Neural cell (in vitro differentiated cells): ENCODE measurements at regions not wholly inside any gene's neighbourhood (a gene's known extent, or its start where the extent isn't known, plus 50 kb on each side); places are given as distances from the start of the nearest gene placed in this dataset.

Experiments
- H2AFZ ChIP-seq: fragments of 200-600, 300-800 bp; sonication (generic), shearing (Covaris generic); 2 replicates; pipeline ENCODE4 v1.6.0; 2014; ENCODE audit warnings: low read depth, mild to moderate bottlenecking, antibody characterized with exemption, low read length, moderate library complexity
- H3F3A ChIP-seq: fragments of 200-600 bp; shearing (Covaris generic); 2 replicates; pipeline ENCODE4 v1.6.1; 2016; ENCODE audit warnings: mild to moderate bottlenecking, moderate library complexity, mixed read lengths, antibody characterized with exemption, low read length; ENCODE audit not compliant: insufficient read depth, poor library complexity, severe bottlenecking
- H3K27ac ChIP-seq: fragments of 200-600, 300-800 bp; sonication (generic), shearing (Covaris generic); 2 replicates; pipeline ENCODE4 v1.5.1; 2014; ENCODE audit warnings: mild to moderate bottlenecking, low read length, moderate library complexity
- H3K27me3 ChIP-seq: fragments of 300-800, 200-600 bp; sonication (generic), shearing (Covaris generic); 2 replicates; pipeline ENCODE4 v1.6.0; 2014; ENCODE audit warnings: mild to moderate bottlenecking, low read depth, low read length, moderate library complexity; ENCODE audit not compliant: insufficient read depth
- H3K36me3 ChIP-seq: fragments of 300-800, 200-600 bp; sonication (generic), shearing (Covaris generic); 2 replicates; pipeline ENCODE4 v1.5.1; 2014; ENCODE audit warnings: mild to moderate bottlenecking, antibody characterized with exemption, low read length, moderate library complexity; ENCODE audit not compliant: insufficient read depth
- H3K4me2 ChIP-seq: fragments of 300-800, 200-600 bp; sonication (generic), shearing (Covaris generic); 2 replicates; pipeline ENCODE4 v1.6.0; 2014; ENCODE audit warnings: mild to moderate bottlenecking, low read length
- H3K4me3 ChIP-seq: fragments of 300-800, 200-600 bp; sonication (generic), shearing (Covaris generic); 2 replicates; pipeline ENCODE4 v1.5.1; 2014; ENCODE audit warnings: mild to moderate bottlenecking, low read length, moderate library complexity
- H3K79me2 ChIP-seq: fragments of 200-600 bp; shearing (Covaris generic); replicated peaks from 2 replicates; pipeline ENCODE4 v1.6.0; 2014; ENCODE audit warnings: mild to moderate bottlenecking, low read length, moderate library complexity; ENCODE audit not compliant: insufficient read depth
- H3K9ac ChIP-seq: fragments of 300-800, 200-600 bp; sonication (generic), shearing (Covaris generic); 2 replicates; pipeline ENCODE4 v1.6.1; 2016; ENCODE audit warnings: mild to moderate bottlenecking, low read length, mixed read lengths
- H3K9me2 ChIP-seq: fragments of 200-600 bp; shearing (Covaris generic); 2 replicates; pipeline ENCODE4 v1.6.1; 2016; ENCODE audit warnings: mild to moderate bottlenecking, low read length, mixed read lengths; ENCODE audit not compliant: insufficient read depth
- H3K9me3 ChIP-seq: fragments of 200-600, 300-800 bp; sonication (generic), shearing (Covaris generic); 2 replicates; pipeline ENCODE4 v1.6.1; 2016; ENCODE audit warnings: mild to moderate bottlenecking, mixed run types, low read length, moderate library complexity, mixed read lengths
- H4K20me1 ChIP-seq: fragments of 200-600 bp; shearing (Covaris generic); 2 replicates; pipeline ENCODE4 v1.6.1; 2016; ENCODE audit warnings: mild to moderate bottlenecking, mixed run types; ENCODE audit not compliant: insufficient read depth
- EP300 ChIP-seq: fragments of 450-650 bp; conservative IDR thresholded peaks from 2 replicates; pipeline ENCODE4 v1.6.1; 2014; ENCODE audit warnings: antibody characterized with exemption, mild to moderate bottlenecking, moderate library complexity; ENCODE audit not compliant: poor library complexity, severe bottlenecking
- EZH2 ChIP-seq: fragments of 200-600, 300-800 bp; shearing (Covaris generic), sonication (generic); IDR thresholded peaks from 2 replicates; pipeline ENCODE4 v1.6.1; 2014; ENCODE audit warnings: antibody characterized with exemption, low read length, borderline replicate concordance, mild to moderate bottlenecking; ENCODE audit not compliant: insufficient read depth, poor library complexity, severe bottlenecking
- MXI1 ChIP-seq: fragments of 450-650 bp; conservative IDR thresholded peaks from 2 replicates; pipeline ENCODE4 v1.6.1; 2014; ENCODE audit warnings: antibody characterized with exemption, mild to moderate bottlenecking; ENCODE audit not compliant: poor library complexity, severe bottlenecking
- POLR2AphosphoS5 ChIP-seq: IDR thresholded peaks from 2 replicates; pipeline ENCODE4 v1.6.1; 2012
- RAD21 ChIP-seq: fragments of 450-650 bp; conservative IDR thresholded peaks from 2 replicates; pipeline ENCODE4 v1.6.1; 2014; ENCODE audit warnings: antibody characterized with exemption, mild to moderate bottlenecking, moderate library complexity
- SMC3 ChIP-seq: fragments of 450-650 bp; conservative IDR thresholded peaks from 2 replicates; pipeline ENCODE4 v1.6.1; 2014; ENCODE audit warnings: antibody characterized with exemption, mild to moderate bottlenecking, moderate library complexity; ENCODE audit not compliant: poor library complexity
- TAF1 ChIP-seq: IDR thresholded peaks from 2 replicates; pipeline ENCODE4 v1.6.1; 2012; ENCODE audit warnings: low read depth
- TF ChIP-seq, protein P1 (sequence below): IDR thresholded peaks from 2 replicates; pipeline ENCODE4 v1.6.1; 2012; ENCODE audit warnings: borderline replicate concordance
- TF ChIP-seq, protein P2 (sequence below): fragments of 450-650 bp; IDR thresholded peaks from 2 replicates; pipeline ENCODE4 v1.5.1; 2014; ENCODE audit warnings: antibody characterized with exemption, mild to moderate bottlenecking, moderate library complexity; ENCODE audit not compliant: poor library complexity, severe bottlenecking

DNA sequence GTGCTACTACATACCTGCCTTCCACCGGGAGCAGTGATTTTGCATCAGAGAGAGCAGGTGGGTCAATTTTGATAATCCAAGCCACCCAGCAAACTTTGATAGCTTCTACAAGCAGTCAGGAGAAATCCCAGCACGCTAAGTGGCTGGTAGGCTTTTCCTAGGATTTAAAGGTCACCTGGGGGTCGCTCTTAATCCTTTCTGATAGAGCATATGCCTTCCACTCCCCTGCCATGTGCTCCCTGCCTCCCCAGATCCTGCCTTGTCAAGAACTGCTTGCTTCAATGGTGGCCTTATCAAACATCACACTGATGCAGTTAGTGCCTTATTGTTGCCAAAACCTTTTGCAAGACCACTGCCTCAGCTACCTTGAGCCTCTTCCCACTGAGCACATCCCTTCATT, 462.3 kb upstream of the MEX3C start:
- no peak overlapping the region for H3K9ac ChIP-seq
- no peaks in the 10 kb centered on the region for H3K27me3 ChIP-seq
- no peak overlapping the region for H2AFZ ChIP-seq
- no peak overlapping the region for H3K4me3 ChIP-seq
- no peak overlapping the region for H3K4me2 ChIP-seq
- no peaks in the 10 kb centered on the region for H3K79me2 ChIP-seq
- no peaks in the 10 kb centered on the region for H3K9me3 ChIP-seq
- no peaks in the 10 kb centered on the region for H3F3A ChIP-seq
- no peak for TF ChIP-seq SMC3
- TF ChIP-seq EP300, result no peak
- TF ChIP-seq, protein P1, sequence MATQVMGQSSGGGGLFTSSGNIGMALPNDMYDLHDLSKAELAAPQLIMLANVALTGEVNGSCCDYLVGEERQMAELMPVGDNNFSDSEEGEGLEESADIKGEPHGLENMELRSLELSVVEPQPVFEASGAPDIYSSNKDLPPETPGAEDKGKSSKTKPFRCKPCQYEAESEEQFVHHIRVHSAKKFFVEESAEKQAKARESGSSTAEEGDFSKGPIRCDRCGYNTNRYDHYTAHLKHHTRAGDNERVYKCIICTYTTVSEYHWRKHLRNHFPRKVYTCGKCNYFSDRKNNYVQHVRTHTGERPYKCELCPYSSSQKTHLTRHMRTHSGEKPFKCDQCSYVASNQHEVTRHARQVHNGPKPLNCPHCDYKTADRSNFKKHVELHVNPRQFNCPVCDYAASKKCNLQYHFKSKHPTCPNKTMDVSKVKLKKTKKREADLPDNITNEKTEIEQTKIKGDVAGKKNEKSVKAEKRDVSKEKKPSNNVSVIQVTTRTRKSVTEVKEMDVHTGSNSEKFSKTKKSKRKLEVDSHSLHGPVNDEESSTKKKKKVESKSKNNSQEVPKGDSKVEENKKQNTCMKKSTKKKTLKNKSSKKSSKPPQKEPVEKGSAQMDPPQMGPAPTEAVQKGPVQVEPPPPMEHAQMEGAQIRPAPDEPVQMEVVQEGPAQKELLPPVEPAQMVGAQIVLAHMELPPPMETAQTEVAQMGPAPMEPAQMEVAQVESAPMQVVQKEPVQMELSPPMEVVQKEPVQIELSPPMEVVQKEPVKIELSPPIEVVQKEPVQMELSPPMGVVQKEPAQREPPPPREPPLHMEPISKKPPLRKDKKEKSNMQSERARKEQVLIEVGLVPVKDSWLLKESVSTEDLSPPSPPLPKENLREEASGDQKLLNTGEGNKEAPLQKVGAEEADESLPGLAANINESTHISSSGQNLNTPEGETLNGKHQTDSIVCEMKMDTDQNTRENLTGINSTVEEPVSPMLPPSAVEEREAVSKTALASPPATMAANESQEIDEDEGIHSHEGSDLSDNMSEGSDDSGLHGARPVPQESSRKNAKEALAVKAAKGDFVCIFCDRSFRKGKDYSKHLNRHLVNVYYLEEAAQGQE, result no peak
- TF ChIP-seq EZH2, result no peak
- no peak for TF ChIP-seq POLR2AphosphoS5
- TF ChIP-seq MXI1, result no peak
- TF ChIP-seq, protein P2, sequence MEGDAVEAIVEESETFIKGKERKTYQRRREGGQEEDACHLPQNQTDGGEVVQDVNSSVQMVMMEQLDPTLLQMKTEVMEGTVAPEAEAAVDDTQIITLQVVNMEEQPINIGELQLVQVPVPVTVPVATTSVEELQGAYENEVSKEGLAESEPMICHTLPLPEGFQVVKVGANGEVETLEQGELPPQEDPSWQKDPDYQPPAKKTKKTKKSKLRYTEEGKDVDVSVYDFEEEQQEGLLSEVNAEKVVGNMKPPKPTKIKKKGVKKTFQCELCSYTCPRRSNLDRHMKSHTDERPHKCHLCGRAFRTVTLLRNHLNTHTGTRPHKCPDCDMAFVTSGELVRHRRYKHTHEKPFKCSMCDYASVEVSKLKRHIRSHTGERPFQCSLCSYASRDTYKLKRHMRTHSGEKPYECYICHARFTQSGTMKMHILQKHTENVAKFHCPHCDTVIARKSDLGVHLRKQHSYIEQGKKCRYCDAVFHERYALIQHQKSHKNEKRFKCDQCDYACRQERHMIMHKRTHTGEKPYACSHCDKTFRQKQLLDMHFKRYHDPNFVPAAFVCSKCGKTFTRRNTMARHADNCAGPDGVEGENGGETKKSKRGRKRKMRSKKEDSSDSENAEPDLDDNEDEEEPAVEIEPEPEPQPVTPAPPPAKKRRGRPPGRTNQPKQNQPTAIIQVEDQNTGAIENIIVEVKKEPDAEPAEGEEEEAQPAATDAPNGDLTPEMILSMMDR, result no peak
- TF ChIP-seq TAF1, result no peak
- TF ChIP-seq RAD21, result no peak
- no peaks in the 10 kb centered on the region for H3K9me2 ChIP-seq
- no peak overlapping the region for H3K27ac ChIP-seq
- no peaks in the 10 kb centered on the region for H4K20me1 ChIP-seq
- H3K36me3 ChIP-seq, result no peaks in the 10 kb centered on the region

DNA sequence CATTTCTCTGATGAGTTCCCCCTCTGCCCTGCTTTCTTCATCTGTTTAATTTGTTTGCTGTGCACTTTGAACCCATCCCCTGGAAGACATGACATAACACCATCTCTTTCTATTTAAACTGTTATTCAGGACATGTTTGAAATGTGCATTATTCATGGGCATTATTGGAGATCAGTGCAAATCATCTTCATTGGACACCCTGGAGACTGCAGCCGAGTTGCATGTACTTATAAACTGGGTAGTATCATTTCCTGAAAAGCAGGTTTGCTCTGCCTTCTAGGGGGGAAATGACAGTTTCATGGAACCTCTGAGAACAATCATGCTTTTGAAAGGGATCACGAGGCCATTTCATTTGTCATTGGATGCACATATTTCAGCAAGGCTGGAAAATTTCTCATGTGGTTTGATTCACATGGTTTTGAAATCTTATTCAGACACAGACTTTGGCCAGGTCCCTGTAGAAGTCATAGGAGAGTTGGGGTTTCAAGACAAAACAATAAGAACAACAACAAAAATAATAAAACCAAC, 462.8 kb upstream of the MEX3C start:
- H3K79me2 ChIP-seq, result no peaks in the 10 kb centered on the region
- no peak overlapping the region for H3K9ac ChIP-seq
- no peaks in the 10 kb centered on the region for H3K9me3 ChIP-seq
- TF ChIP-seq MXI1, result no peak
- TF ChIP-seq TAF1, result no peak
- no peak for TF ChIP-seq SMC3
- no peak for TF ChIP-seq EP300
- TF ChIP-seq, protein P1, result no peak
- no peak for TF ChIP-seq RAD21
- TF ChIP-seq, protein P2, result no peak
- TF ChIP-seq EZH2, result no peak
- no peak for TF ChIP-seq POLR2AphosphoS5
- H3K9me2 ChIP-seq, result no peaks in the 10 kb centered on the region
- H3F3A ChIP-seq, result no peaks in the 10 kb centered on the region
- no peak overlapping the region for H3K4me3 ChIP-seq
- H3K36me3 ChIP-seq, result no peaks in the 10 kb centered on the region
- H3K27ac ChIP-seq, result no peak overlapping the region
- no peaks in the 10 kb centered on the region for H3K27me3 ChIP-seq
- H3K4me2 ChIP-seq, result no peak overlapping the region
- H2AFZ ChIP-seq, result no peak overlapping the region
- H4K20me1 ChIP-seq, result no peaks in the 10 kb centered on the region
